ENCODE measurements at regions not wholly inside any gene's neighbourhood (a gene's known extent, or its start where the extent isn't known, plus 50 kb on each side); places are given as distances from the start of the nearest gene placed in this dataset.

DNA sequence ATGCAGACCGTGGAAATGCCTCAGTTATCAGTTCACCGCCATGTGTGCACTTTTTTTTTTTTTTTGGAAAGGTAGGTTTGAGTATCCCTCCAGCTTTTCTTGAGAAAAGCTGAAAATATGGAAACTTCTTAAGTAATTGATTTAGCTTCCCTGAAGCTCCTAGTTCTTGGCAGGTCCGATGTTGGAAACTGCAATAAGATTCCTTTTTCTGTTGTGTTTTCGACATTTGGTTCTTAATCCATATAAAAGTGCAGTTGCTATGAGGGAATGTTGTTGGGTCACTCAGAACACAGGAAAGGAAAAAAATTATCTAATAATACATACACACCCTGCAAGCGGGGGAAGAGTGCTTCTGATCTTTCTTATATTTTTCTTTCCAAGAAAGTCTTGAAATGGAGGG, 665.2 kb downstream of the INHBA start:
- Histone ChIP-seq H3K27me3 (replicated peaks; ENCODE audit: insufficient read depth) (no peaks in the 10 kb centered on the region), H3K4me1 (ENCODE audit: control insufficient read depth in 1 of 2, low read depth in 2 of 2) (peaks cover 0 to 9% of the 10 kb centered on the region in 2 donors), H3K9me3 (no peaks in the 10 kb centered on the region), H3K4me3 (no peak overlapping the region), H3K36me3 (no peaks in the 10 kb centered on the region), H3K27ac (no peak overlapping the region)
- DNase-seq (ENCODE audit: low spot score), result no peak
- ATAC-seq (ENCODE audit: insufficient number of reproducible peaks, low FRiP score, low read depth), result no peak
- TF ChIP-seq, protein P1, sequence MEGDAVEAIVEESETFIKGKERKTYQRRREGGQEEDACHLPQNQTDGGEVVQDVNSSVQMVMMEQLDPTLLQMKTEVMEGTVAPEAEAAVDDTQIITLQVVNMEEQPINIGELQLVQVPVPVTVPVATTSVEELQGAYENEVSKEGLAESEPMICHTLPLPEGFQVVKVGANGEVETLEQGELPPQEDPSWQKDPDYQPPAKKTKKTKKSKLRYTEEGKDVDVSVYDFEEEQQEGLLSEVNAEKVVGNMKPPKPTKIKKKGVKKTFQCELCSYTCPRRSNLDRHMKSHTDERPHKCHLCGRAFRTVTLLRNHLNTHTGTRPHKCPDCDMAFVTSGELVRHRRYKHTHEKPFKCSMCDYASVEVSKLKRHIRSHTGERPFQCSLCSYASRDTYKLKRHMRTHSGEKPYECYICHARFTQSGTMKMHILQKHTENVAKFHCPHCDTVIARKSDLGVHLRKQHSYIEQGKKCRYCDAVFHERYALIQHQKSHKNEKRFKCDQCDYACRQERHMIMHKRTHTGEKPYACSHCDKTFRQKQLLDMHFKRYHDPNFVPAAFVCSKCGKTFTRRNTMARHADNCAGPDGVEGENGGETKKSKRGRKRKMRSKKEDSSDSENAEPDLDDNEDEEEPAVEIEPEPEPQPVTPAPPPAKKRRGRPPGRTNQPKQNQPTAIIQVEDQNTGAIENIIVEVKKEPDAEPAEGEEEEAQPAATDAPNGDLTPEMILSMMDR (IDR thresholded peaks at IDR 0.05), result no peak

DNA sequence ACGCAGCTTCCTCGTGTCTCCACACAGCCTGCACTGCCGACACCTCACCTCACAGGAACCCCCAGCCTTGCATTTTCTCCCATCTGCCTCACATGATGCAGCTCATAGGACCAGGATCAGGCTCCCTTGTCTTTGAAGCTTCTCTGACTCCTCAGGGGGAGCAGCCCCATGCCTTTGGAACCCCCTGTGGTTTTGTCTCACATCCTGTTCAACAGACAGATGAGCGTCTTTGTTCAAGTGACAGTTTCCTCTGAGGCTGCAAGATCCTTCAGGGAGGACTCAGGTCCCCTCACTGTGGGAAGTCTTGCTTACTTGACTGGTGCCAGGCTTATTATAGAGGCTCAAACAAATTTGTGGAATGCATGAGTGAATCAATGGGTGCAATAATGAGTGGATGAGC, 667.1 kb downstream of the INHBA start:
- Histone ChIP-seq H3K9me3 (no peaks in the 10 kb centered on the region), H3K36me3 (no peaks in the 10 kb centered on the region), H3K27ac (no peak overlapping the region), H3K27me3 (replicated peaks; ENCODE audit: insufficient read depth) (no peaks in the 10 kb centered on the region), H3K4me3 (no peak overlapping the region), H3K4me1 (ENCODE audit: control insufficient read depth in 1 of 2, low read depth in 2 of 2) (peaks cover 0 to 9% of the 10 kb centered on the region in 2 donors)
- no peak for ATAC-seq (ENCODE audit: insufficient number of reproducible peaks, low FRiP score, low read depth)
- no peak for DNase-seq (ENCODE audit: low spot score)
- TF ChIP-seq, protein P1 (IDR thresholded peaks at IDR 0.05), result no peak

DNA sequence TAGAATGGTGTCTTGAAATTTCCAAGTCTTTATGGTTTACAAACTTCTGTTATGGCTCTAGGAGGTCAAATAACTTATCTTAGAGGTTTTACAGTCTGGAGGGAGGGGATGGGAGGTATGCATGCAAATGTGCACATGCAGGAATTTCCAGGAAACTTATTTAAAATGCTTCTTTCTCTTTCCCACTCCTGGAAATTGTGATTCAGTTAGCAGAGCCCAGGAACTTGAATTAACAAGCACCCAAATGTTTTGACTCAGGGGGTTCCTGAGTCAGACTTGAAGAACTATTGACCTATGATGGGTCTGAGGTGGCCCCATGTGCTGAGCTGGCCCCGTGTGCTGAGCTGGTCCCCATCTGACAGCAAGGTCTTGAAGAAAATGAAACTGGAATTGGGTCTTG, 669.4 kb downstream of the INHBA start:
- H3K36me3 ChIP-seq, result no peaks in the 10 kb centered on the region
- TF ChIP-seq, protein P1 (IDR thresholded peaks at IDR 0.05), result no peak
- no peaks in the 10 kb centered on the region for H3K27me3 ChIP-seq (replicated peaks; ENCODE audit: insufficient read depth)
- no peak overlapping the region for H3K4me3 ChIP-seq
- ATAC-seq (ENCODE audit: insufficient number of reproducible peaks, low FRiP score, low read depth) (no peak), DNase-seq (ENCODE audit: low spot score) (no peak)
- H3K27ac ChIP-seq, result no peak overlapping the region
- no peaks in the 10 kb centered on the region for H3K4me1 ChIP-seq (ENCODE audit: control insufficient read depth in 1 of 2, low read depth in 2 of 2)
- no peaks in the 10 kb centered on the region for H3K9me3 ChIP-seq

DNA sequence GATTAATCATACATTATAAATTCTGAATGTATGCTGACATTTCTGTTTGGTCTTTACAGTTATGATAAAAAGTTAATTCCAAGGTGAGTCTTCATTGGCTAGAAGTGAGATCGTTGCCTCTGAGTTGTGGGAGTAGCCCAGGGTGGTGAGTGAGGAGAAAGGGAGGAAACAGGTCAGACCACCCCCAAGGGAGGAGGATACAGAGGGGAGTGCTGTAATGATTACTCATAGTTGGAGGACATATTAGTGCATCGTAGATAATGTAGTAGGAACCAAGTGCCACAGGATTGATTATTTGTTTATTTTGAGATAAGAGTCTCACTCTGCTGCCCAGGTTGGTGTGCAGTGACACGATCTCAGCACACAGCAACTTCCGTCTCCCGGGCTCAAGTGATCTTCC, 672.2 kb downstream of the INHBA start:
- Histone ChIP-seq H3K9me3 (no peaks in the 10 kb centered on the region), H3K27ac (no peak overlapping the region), H3K4me1 (ENCODE audit: control insufficient read depth in 1 of 2, low read depth in 2 of 2) (no peaks in the 10 kb centered on the region), H3K27me3 (replicated peaks; ENCODE audit: insufficient read depth) (no peaks in the 10 kb centered on the region), H3K36me3 (no peaks in the 10 kb centered on the region), H3K4me3 (no peak overlapping the region)
- no peak for ATAC-seq (ENCODE audit: insufficient number of reproducible peaks, low FRiP score, low read depth)
- DNase-seq (ENCODE audit: low spot score), result no peak
- TF ChIP-seq, protein P1 (IDR thresholded peaks at IDR 0.05), result no peak

DNA sequence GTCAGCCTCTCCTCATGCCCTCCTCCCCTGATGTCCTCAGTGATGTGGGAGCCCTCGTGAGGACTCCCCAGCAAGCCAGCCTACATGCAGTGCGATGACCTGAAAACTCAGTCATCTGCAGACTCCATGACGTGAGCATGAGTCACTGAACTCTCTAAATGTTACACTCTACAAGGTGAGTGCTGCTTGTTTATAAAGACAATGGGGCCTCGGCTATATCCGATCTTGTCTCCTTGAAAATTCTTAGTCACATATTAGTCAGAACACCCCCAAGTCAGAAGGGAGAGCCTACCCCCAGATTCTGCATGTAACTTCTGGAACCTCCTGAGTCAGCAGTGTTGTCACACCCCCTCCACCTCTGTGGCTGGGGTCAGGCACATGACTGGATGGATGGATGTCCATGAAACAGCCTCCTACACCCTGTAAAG, 673.8 kb downstream of the INHBA start:
- H3K4me1 ChIP-seq (ENCODE audit: control insufficient read depth in 1 of 2, low read depth in 2 of 2), result no peaks in the 10 kb centered on the region
- DNase-seq (ENCODE audit: low spot score) (no peak), ATAC-seq (ENCODE audit: insufficient number of reproducible peaks, low FRiP score, low read depth) (no peak)
- H3K4me3 ChIP-seq, result no peak overlapping the region
- TF ChIP-seq, protein P1 (IDR thresholded peaks at IDR 0.05), result no peak
- no peaks in the 10 kb centered on the region for H3K9me3 ChIP-seq
- no peaks in the 10 kb centered on the region for H3K36me3 ChIP-seq
- H3K27ac ChIP-seq, result no peak overlapping the region
- no peaks in the 10 kb centered on the region for H3K27me3 ChIP-seq (replicated peaks; ENCODE audit: insufficient read depth)
